D721Med (cell line): ENCODE measurements at regions not wholly inside any gene's neighbourhood (a gene's known extent, or its start where the extent isn't known, plus 50 kb on each side); places are given as distances from the start of the nearest gene placed in this dataset.

Experiments used
- DNase-seq: peaks from one replicate; pipeline ENCODE4 v3.0.0; 2011; ENCODE audit warnings: low spot score; ENCODE audit not compliant: insufficient read length
- FAIRE-seq: peaks from 2 replicates; lab custom pipeline; 2011; peaks lifted over from hg19 to GRCh38; lab: Jason Lieb, UNC
- CTCF ChIP-seq: IDR thresholded peaks from 2 replicates; pipeline ENCODE4 v1.5.1; 2012; ENCODE audit warnings: mild to moderate bottlenecking, control low read depth; ENCODE audit not compliant: insufficient read depth; ENCODE audit errors: missing control alignments

- TF ChIP-seq CTCF = no peak
- no peak for DNase-seq
- FAIRE-seq = no peak
Measured at GRCh38 chr9:2933165-2934095, 89.5 kb upstream of the PUM3 start.

- DNase-seq (no peak), FAIRE-seq (no peak)
Measured at GRCh38 chr9:2928411-2928810, 84.5 kb upstream of the PUM3 start.

GRCh38 chr9:2925016-2925415 is 81.1 kb upstream of the PUM3 start:
- TF ChIP-seq CTCF = no peak
- no peak for FAIRE-seq
- DNase-seq = no peak

More at GRCh38 chr9:2928411-2928810, 84.5 kb upstream of the PUM3 start:
- no peak for TF ChIP-seq CTCF

GRCh38 chr9:2924380-2924768 is 80.5 kb upstream of the PUM3 start:
- no peak for FAIRE-seq
- DNase-seq = no peak
- no peak for TF ChIP-seq CTCF

- TF ChIP-seq CTCF = no peak
- no peak for FAIRE-seq
- no peak for DNase-seq
Measured at GRCh38 chr9:2923766-2924379, 80.0 kb upstream of the PUM3 start.

GRCh38 chr9:2919347-2919746 is 75.5 kb upstream of the PUM3 start:
- FAIRE-seq (no peak), DNase-seq (no peak)
- TF ChIP-seq CTCF = no peak

GRCh38 chr9:2916382-2916985 is 72.6 kb upstream of the PUM3 start:
- no peak for DNase-seq

More at GRCh38 chr9:2916382-2916985, 72.6 kb upstream of the PUM3 start:
- no peak for TF ChIP-seq CTCF
- no peak for FAIRE-seq
